LNCAP (cell line): ENCODE measurements at regions not wholly inside any gene's neighbourhood (a gene's known extent, or its start where the extent isn't known, plus 50 kb on each side); places are given as distances from the start of the nearest gene placed in this dataset.

ENCODE experiments used
- TF ChIP-seq, protein P1 (sequence below): fragments of 450-650 bp; IDR thresholded peaks from 2 replicates; pipeline ENCODE4 v1.5.1; 2017; ENCODE audit warnings: mild to moderate bottlenecking

DNA sequence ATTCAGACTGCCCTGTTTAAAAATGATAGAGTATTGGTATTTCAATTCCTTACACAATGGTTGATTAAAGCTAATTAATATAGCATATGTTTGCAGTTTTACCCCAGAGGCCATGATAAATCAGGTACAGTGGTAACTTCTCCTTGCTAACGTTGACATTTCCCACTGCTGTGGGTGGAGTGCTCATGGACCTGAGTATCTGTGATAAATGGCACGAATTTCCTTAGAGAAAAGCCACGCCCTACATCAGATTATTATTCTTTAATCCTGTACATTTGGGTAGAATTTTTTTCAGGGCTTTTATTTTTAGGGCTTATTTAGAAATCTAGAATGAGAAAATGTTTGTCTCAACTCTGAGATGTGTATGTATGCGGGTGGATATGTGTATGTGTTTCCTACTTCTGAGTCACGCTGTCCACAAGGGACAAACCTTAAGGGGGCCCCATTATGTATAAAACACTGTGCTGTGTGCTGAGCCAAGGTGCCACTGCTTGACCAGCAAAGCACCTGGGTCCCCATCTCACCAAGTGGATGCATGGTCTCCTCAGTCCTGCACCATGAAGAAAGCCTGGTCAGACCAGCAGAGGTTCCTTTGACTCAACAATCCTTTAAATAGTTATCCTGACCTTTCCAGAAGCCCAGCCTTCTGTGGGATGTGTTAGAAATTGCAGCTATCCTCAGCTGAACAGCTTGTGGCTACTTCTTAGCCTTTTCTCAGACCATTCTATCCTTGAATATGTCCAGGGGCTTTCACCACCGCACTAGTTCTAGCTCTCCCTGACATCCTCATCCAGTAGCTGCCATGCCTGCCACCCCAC lies 57.9 kb upstream of the STK38L start:
- TF ChIP-seq, protein P1, sequence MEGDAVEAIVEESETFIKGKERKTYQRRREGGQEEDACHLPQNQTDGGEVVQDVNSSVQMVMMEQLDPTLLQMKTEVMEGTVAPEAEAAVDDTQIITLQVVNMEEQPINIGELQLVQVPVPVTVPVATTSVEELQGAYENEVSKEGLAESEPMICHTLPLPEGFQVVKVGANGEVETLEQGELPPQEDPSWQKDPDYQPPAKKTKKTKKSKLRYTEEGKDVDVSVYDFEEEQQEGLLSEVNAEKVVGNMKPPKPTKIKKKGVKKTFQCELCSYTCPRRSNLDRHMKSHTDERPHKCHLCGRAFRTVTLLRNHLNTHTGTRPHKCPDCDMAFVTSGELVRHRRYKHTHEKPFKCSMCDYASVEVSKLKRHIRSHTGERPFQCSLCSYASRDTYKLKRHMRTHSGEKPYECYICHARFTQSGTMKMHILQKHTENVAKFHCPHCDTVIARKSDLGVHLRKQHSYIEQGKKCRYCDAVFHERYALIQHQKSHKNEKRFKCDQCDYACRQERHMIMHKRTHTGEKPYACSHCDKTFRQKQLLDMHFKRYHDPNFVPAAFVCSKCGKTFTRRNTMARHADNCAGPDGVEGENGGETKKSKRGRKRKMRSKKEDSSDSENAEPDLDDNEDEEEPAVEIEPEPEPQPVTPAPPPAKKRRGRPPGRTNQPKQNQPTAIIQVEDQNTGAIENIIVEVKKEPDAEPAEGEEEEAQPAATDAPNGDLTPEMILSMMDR = no peak

- TF ChIP-seq, protein P1 = no peak
Measured at GRCh38 chr12:27187697-27188096, 56.4 kb upstream of the STK38L start.

- TF ChIP-seq, protein P1 = no peak
Measured at GRCh38 chr12:27190761-27191160, 53.3 kb upstream of the STK38L start.

DNA sequence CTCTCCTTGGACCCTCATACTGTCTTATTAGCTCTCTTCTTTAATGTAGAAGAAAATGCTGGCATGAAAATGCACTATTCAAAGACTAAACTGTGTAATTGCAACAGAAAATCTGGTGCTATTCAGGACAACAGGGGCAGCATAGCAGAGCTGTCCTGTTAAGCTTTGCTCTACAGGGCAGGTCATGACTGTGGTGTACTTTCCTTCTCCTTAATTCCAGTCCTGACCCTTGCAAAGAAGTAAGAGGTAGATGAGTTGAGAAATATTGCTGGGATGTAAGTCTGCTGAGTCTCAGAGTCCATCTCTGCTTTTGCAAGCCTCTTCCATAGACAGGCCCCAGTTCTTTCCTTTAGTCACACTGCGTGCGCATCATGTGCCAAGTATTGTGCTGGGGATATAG lies 52.6 kb upstream of the STK38L start:
- TF ChIP-seq, protein P1 = no peak

GRCh38 chr12:27192118-27192802 lies 51.8 kb upstream of the STK38L start:
- TF ChIP-seq, protein P1 = no peak

DNA sequence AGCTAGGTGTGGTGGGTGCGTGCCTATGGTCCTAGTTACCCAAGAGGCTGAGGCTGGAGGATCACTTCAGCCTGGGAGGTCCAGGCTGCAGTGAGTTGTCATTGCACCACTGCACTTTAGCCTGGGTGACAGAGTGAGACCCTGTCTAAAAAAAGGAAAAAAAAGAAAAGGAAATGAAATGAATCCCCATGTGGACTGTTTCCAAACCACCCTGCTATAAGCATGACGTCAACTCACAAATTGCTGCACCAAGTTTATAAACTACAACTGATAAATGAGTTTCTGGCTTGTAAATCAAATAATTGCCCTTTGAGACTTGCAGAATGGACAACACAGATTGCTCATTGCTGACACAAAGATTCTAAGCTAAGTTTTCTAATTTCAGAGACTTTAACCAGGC lies 51.0 kb upstream of the STK38L start:
- TF ChIP-seq, protein P1 = no peak

DNA sequence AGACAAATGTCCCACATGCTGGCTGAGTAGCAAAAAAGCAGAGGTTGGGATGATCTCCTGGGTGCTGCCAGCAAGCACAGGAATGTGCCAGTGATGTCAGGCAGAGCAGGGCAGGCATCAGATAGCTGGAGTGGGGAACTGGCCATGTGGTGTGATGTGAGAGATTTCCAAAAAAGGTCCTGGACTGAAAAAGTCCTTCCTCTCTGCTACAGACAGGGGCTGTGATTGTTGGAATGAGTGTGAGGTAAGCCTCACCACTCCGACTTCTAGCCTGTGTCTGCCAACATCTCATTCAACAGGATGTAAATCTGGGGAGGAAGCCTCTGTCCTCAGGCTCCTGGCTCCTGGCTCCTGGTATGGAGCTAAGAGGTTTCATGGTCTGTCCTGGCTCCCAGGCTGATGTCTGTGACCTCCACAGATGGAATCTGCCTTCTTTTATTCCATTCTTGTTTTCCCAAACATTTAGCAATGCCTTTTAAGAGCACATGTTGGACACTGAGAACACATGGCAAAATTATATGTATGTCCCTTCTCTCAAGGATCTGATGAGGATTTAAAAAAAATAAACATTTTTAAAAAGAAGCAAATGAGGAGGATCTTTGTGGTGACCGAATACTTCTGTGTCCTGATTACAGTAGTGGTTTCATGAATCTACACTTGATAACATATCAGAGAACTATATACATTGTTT lies 50.1 kb upstream of the STK38L start:
- TF ChIP-seq, protein P1 = no peak
